HEK293 (cell line): ENCODE measurements at regions not wholly inside any gene's neighbourhood (a gene's known extent, or its start where the extent isn't known, plus 50 kb on each side); places are given as distances from the start of the nearest gene placed in this dataset.

Source experiments
- RBAK ChIP-seq: fragments of 450-650 bp; formaldehyde crosslinking; IDR thresholded peaks from 2 replicates; pipeline ENCODE4 v1.5.1; 2016; ENCODE audit warnings: missing biosample characterization, missing genetic modification characterization
- ZNF292 ChIP-seq: fragments of 450-650 bp; formaldehyde crosslinking; IDR thresholded peaks from 2 replicates; pipeline ENCODE4 v1.5.1; 2016; ENCODE audit warnings: low read depth, missing biosample characterization, missing genetic modification characterization, borderline replicate concordance
- ZNF510 ChIP-seq: fragments of 450-650 bp; formaldehyde crosslinking; IDR thresholded peaks from 2 replicates; pipeline ENCODE4 v1.5.1; 2018; ENCODE audit warnings: mild to moderate bottlenecking, missing genetic modification characterization, missing biosample characterization; ENCODE audit not compliant: insufficient replicate concordance
- ZNF768 ChIP-seq: fragments of 450-650 bp; formaldehyde crosslinking; IDR thresholded peaks from 2 replicates; pipeline ENCODE4 v1.5.1; 2018; ENCODE audit warnings: missing biosample characterization, mild to moderate bottlenecking, missing genetic modification characterization
- ZSCAN23 ChIP-seq: fragments of 450-650 bp; formaldehyde crosslinking; IDR thresholded peaks from 2 replicates; pipeline ENCODE4 v1.5.1; 2016; ENCODE audit warnings: missing biosample characterization, missing genetic modification characterization
- TF ChIP-seq, protein P1 (sequence below): fragments of 450-650 bp; formaldehyde crosslinking; IDR thresholded peaks from 2 replicates; pipeline ENCODE4 v1.5.1; 2016; ENCODE audit warnings: missing biosample characterization, missing genetic modification characterization
- TF ChIP-seq, protein P2 (sequence below): fragments of 450-650 bp; IDR thresholded peaks from 2 replicates; pipeline ENCODE4 v1.5.1; 2018; ENCODE audit warnings: missing biosample characterization, missing genetic modification characterization
- TF ChIP-seq, protein P3 (sequence below): fragments of 450-650 bp; formaldehyde crosslinking; IDR thresholded peaks from 2 replicates; pipeline ENCODE4 v1.5.1; 2017; ENCODE audit warnings: missing biosample characterization, missing genetic modification characterization

DNA sequence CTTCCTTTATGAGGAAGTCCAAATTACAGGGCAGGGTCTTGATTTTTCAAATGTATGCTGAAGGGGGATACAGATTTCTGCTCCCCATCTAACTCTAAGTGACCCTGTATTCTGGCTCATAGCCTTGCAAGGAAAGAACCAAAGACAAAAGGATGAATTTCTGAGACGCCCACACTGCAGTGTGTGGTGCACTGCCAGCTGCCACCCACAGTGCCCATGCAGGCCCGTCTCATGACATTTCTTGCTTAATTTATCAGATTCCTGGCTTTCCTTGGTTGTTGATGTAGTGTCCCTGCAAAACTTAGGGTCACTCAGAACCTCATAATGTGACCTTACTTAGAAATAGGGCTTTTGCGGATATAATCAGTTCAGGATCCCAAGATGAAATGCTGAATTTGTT is 68.0 kb downstream of the CBLN4 start:
- TF ChIP-seq, protein P1, sequence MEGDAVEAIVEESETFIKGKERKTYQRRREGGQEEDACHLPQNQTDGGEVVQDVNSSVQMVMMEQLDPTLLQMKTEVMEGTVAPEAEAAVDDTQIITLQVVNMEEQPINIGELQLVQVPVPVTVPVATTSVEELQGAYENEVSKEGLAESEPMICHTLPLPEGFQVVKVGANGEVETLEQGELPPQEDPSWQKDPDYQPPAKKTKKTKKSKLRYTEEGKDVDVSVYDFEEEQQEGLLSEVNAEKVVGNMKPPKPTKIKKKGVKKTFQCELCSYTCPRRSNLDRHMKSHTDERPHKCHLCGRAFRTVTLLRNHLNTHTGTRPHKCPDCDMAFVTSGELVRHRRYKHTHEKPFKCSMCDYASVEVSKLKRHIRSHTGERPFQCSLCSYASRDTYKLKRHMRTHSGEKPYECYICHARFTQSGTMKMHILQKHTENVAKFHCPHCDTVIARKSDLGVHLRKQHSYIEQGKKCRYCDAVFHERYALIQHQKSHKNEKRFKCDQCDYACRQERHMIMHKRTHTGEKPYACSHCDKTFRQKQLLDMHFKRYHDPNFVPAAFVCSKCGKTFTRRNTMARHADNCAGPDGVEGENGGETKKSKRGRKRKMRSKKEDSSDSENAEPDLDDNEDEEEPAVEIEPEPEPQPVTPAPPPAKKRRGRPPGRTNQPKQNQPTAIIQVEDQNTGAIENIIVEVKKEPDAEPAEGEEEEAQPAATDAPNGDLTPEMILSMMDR (tag by site-specific recombination) = no peak
- TF ChIP-seq ZNF510 (no peak), ZNF292 (tag by site-specific recombination) (no peak), ZNF768 (tag by site-specific recombination) (no peak), RBAK (no peak), ZSCAN23 (tag by site-specific recombination) (no peak)
- TF ChIP-seq, protein P2, sequence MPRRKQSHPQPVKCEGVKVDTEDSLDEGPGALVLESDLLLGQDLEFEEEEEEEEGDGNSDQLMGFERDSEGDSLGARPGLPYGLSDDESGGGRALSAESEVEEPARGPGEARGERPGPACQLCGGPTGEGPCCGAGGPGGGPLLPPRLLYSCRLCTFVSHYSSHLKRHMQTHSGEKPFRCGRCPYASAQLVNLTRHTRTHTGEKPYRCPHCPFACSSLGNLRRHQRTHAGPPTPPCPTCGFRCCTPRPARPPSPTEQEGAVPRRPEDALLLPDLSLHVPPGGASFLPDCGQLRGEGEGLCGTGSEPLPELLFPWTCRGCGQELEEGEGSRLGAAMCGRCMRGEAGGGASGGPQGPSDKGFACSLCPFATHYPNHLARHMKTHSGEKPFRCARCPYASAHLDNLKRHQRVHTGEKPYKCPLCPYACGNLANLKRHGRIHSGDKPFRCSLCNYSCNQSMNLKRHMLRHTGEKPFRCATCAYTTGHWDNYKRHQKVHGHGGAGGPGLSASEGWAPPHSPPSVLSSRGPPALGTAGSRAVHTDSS (tag by site-specific recombination) = no peak
- TF ChIP-seq, protein P3, sequence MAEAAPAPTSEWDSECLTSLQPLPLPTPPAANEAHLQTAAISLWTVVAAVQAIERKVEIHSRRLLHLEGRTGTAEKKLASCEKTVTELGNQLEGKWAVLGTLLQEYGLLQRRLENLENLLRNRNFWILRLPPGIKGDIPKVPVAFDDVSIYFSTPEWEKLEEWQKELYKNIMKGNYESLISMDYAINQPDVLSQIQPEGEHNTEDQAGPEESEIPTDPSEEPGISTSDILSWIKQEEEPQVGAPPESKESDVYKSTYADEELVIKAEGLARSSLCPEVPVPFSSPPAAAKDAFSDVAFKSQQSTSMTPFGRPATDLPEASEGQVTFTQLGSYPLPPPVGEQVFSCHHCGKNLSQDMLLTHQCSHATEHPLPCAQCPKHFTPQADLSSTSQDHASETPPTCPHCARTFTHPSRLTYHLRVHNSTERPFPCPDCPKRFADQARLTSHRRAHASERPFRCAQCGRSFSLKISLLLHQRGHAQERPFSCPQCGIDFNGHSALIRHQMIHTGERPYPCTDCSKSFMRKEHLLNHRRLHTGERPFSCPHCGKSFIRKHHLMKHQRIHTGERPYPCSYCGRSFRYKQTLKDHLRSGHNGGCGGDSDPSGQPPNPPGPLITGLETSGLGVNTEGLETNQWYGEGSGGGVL = no peak
